H1 (cell line): ENCODE measurements at regions not wholly inside any gene's neighbourhood (a gene's known extent, or its start where the extent isn't known, plus 50 kb on each side); places are given as distances from the start of the nearest gene placed in this dataset.

Experiments
- CTCF ChIA-PET: fragments of 300-600 bp; sonication (Branson Sonifier 250); formaldehyde crosslinking; loops from one replicate; lab custom pipeline; 2021; ENCODE audit not compliant: partially characterized antibody; lab: Charles Lee
- POLR2A ChIA-PET: fragments of 300-600 bp; sonication (Branson Sonifier 250); formaldehyde crosslinking; loops from one replicate; lab custom pipeline; 2021; ENCODE audit warnings: inconsistent platforms; ENCODE audit not compliant: partially characterized antibody; lab: Charles Lee
- DNase-seq, 2 experiments: peaks; one replicate each; pipeline versions ENCODE4 v3.0.0 to v3.0.0-alpha.2; 2010 to 2022; ENCODE audit warnings: low spot score in 2 of 2, low read depth in 1 of 2, mixed read lengths in 1 of 2
- FAIRE-seq: peaks from 2 replicates; lab custom pipeline; 2011; peaks lifted over from hg19 to GRCh38; lab: Jason Lieb, UNC
- H2AFZ ChIP-seq: 2 replicates; pipeline ENCODE4 v1.8.1; 2012; ENCODE audit warnings: low read length, inconsistent platforms
- H2AK5ac ChIP-seq: 2 replicates; pipeline ENCODE4 v1.6.1; 2013; ENCODE audit warnings: low read depth, low read length
- H2BK120ac ChIP-seq: replicated peaks from 2 replicates; pipeline ENCODE3; 2013; ENCODE audit warnings: low read depth, low read length, inconsistent platforms
- H2BK12ac ChIP-seq: 2 replicates; pipeline ENCODE4 v1.6.1; 2013; ENCODE audit warnings: low read depth, low read length
- H2BK15ac ChIP-seq: 2 replicates; pipeline ENCODE4 v1.6.1; 2013; ENCODE audit warnings: low read length
- H2BK20ac ChIP-seq: 2 replicates; pipeline ENCODE4 v1.6.1; 2013; ENCODE audit warnings: low read length
- H2BK5ac ChIP-seq: 2 replicates; pipeline ENCODE4 v1.6.1; 2013; ENCODE audit warnings: low read depth, low read length
- H3K14ac ChIP-seq: 2 replicates; pipeline ENCODE4 v1.6.1; 2013; ENCODE audit warnings: inconsistent platforms; ENCODE audit not compliant: insufficient read length
- H3K18ac ChIP-seq: 2 replicates; pipeline ENCODE4 v1.6.1; 2013; ENCODE audit warnings: low read length; ENCODE audit errors: extremely low read depth
- H3K23ac ChIP-seq: 2 replicates; pipeline ENCODE4 v1.6.1; 2013; ENCODE audit warnings: inconsistent platforms; ENCODE audit not compliant: insufficient read length
- H3K23me2 ChIP-seq: 2 replicates; pipeline ENCODE4 v1.6.1; 2013; ENCODE audit warnings: low read depth, low read length
- H3K27ac ChIP-seq: 2 replicates; pipeline ENCODE4 v1.6.1; 2011; ENCODE audit warnings: low read depth, low read length, inconsistent platforms
- H3K27me3 ChIP-seq, 4 experiments: replicated peaks in 1 of 4; 1 replicate in 1 of 4; 2 replicates in 3 of 4; pipeline versions ENCODE4 v1.6.1 to v1.8.1; 2011 to 2013; ENCODE audit warnings: low read length in 3 of 4, mild to moderate bottlenecking in 3 of 4, inconsistent platforms in 2 of 4, mixed read lengths in 2 of 4, moderate library complexity in 1 of 4; ENCODE audit not compliant: control insufficient read depth in 3 of 4, insufficient read depth in 3 of 4; ENCODE audit errors: extremely low read depth in 1 of 4
- H3K36me3 ChIP-seq, 4 experiments: 2 replicates each; pipeline versions ENCODE4 v1.6.1 to v1.8.1; 2011 to 2013; ENCODE audit warnings: mild to moderate bottlenecking in 4 of 4, low read length in 3 of 4, moderate library complexity in 2 of 4, control low read depth in 1 of 4, inconsistent platforms in 1 of 4; ENCODE audit not compliant: insufficient read depth in 4 of 4, control insufficient read depth in 2 of 4
- H3K4ac ChIP-seq: replicated peaks from 2 replicates; pipeline ENCODE3; 2013; ENCODE audit warnings: low read length, low read depth, mixed read lengths, inconsistent platforms; ENCODE audit not compliant: insufficient read length
- H3K4me1 ChIP-seq, 4 experiments: replicated peaks in 1 of 4; 1 replicate in 1 of 4; 2 replicates in 3 of 4; pipeline versions ENCODE4 v1.6.1 to v1.8.1; 2011 to 2013; ENCODE audit warnings: low read length in 3 of 4, inconsistent platforms in 2 of 4, mixed read lengths in 1 of 4; ENCODE audit not compliant: insufficient read depth in 4 of 4, control insufficient read depth in 3 of 4
- H3K4me2 ChIP-seq, 2 experiments: 2 replicates each; pipeline versions ENCODE4 v1.6.1 to v1.8.1; 2011 to 2013; ENCODE audit warnings: low read depth in 2 of 2, low read length in 2 of 2, control low read depth in 1 of 2, inconsistent platforms in 1 of 2, mild to moderate bottlenecking in 1 of 2; ENCODE audit not compliant: insufficient read depth in 1 of 2
- H3K4me3 ChIP-seq, 4 experiments: fragments of 200-600, 300-600 bp in 1 of 4; sonication (generic), shearing (Covaris generic), sonication (Bioruptor Twin) in 1 of 4; 2 replicates each; pipeline versions ENCODE4 v1.5.1 to v1.8.1; 2011 to 2016; ENCODE audit warnings: low read length in 4 of 4, low read depth in 3 of 4, control low read depth in 2 of 4, inconsistent platforms in 2 of 4, mild to moderate bottlenecking in 2 of 4, mixed read lengths in 1 of 4, moderate library complexity in 1 of 4; ENCODE audit not compliant: insufficient read depth in 2 of 4; ENCODE audit errors: extremely low read depth in 1 of 4
- H3K56ac ChIP-seq: replicated peaks from 2 replicates; pipeline ENCODE3; 2013; ENCODE audit warnings: low read depth, mild to moderate bottlenecking, mixed read lengths, low read length, inconsistent platforms; ENCODE audit not compliant: insufficient read length
- H3K79me1 ChIP-seq: 2 replicates; pipeline ENCODE4 v1.6.1; 2013; ENCODE audit warnings: low read depth, low read length, control low read depth
- H3K79me2 ChIP-seq, 2 experiments: 2 replicates each; pipeline versions ENCODE4 v1.6.1 to v1.8.1; 2012 to 2013; ENCODE audit warnings: low read length in 2 of 2, mild to moderate bottlenecking in 2 of 2, inconsistent platforms in 1 of 2; ENCODE audit not compliant: insufficient read depth in 2 of 2, control insufficient read depth in 1 of 2
- H3K9ac ChIP-seq, 4 experiments: replicated peaks in 1 of 4; 1 replicate in 1 of 4; 2 replicates in 3 of 4; pipeline versions ENCODE4 v1.6.1 to v1.8.1; 2011 to 2013; ENCODE audit warnings: low read depth in 3 of 4, low read length in 3 of 4, control low read depth in 2 of 4, mild to moderate bottlenecking in 2 of 4, moderate library complexity in 2 of 4, inconsistent platforms in 1 of 4; ENCODE audit errors: extremely low read depth in 1 of 4
- H3K9me3 ChIP-seq, 2 experiments: 2 replicates each; pipeline versions ENCODE4 v1.6.1 to v1.8.1; 2012 to 2013; ENCODE audit warnings: mild to moderate bottlenecking in 2 of 2, moderate library complexity in 2 of 2, control low read depth in 1 of 2, inconsistent platforms in 1 of 2, low read depth in 1 of 2, low read length in 1 of 2, mixed read lengths in 1 of 2; ENCODE audit not compliant: insufficient read depth in 2 of 2
- H4K20me1 ChIP-seq, 2 experiments: replicated peaks in 1 of 2; 2 replicates each; pipeline versions ENCODE3 to v1.8.1; 2011 to 2013; ENCODE audit warnings: inconsistent platforms in 2 of 2, low read length in 2 of 2, mild to moderate bottlenecking in 1 of 2; ENCODE audit not compliant: insufficient read depth in 2 of 2, control insufficient read depth in 1 of 2
- H4K5ac ChIP-seq: 2 replicates; pipeline ENCODE4 v1.6.1; 2013; ENCODE audit warnings: low read length, low read depth, mixed read lengths, inconsistent platforms; ENCODE audit not compliant: insufficient read length
- H4K8ac ChIP-seq: 2 replicates; pipeline ENCODE4 v1.8.0; 2013; ENCODE audit warnings: mild to moderate bottlenecking, moderate library complexity, low read length, inconsistent platforms; ENCODE audit not compliant: insufficient read depth; ENCODE audit errors: extremely low read depth
- H4K91ac ChIP-seq: replicated peaks from 2 replicates; pipeline ENCODE3; 2013; ENCODE audit warnings: low read length, mixed read lengths, inconsistent platforms; ENCODE audit not compliant: insufficient read length
- BRCA1 ChIP-seq: IDR thresholded peaks from 2 replicates; pipeline ENCODE4 v1.6.1; 2012; ENCODE audit warnings: low read depth, low read length, improper control_type of control experiment
- CBX8 ChIP-seq: fragments of 300-800, 300-1000 bp; sonication (generic); IDR thresholded peaks from 2 replicates; pipeline ENCODE4 v1.7.1; 2016; ENCODE audit warnings: low read depth, low read length, borderline replicate concordance
- E2F6 ChIP-seq: IDR thresholded peaks from 2 replicates; pipeline ENCODE4 v1.6.1; 2012; ENCODE audit warnings: inconsistent platforms
- HDAC2 ChIP-seq, 2 experiments: fragments of 300-600 bp in 1 of 2; sonication (generic) in 1 of 2; IDR thresholded peaks; 2 replicates each; pipeline ENCODE4 v1.6.1; 2011 to 2012; ENCODE audit warnings: low read depth in 2 of 2, low read length in 2 of 2, mild to moderate bottlenecking in 2 of 2, moderate library complexity in 2 of 2, borderline replicate concordance in 1 of 2, inconsistent platforms in 1 of 2
- JUND ChIP-seq: IDR thresholded peaks from 2 replicates; pipeline ENCODE4 v1.6.1; 2011; ENCODE audit warnings: mild to moderate bottlenecking, improper control_type of control experiment, low read length
- PHF8 ChIP-seq: fragments of 200-600 bp; sonication (generic); conservative IDR thresholded peaks from 2 replicates; pipeline ENCODE4 v1.7.1; 2012; ENCODE audit warnings: low read depth, mild to moderate bottlenecking, inconsistent platforms, low read length, moderate library complexity
- POLR2AphosphoS5 ChIP-seq: IDR thresholded peaks from 2 replicates; pipeline ENCODE4 v1.6.1; 2011; ENCODE audit warnings: low read depth, low read length
- POU5F1 ChIP-seq: IDR thresholded peaks from 2 replicates; pipeline ENCODE4 v1.6.1; 2011; ENCODE audit warnings: low read depth, mild to moderate bottlenecking, low read length, moderate library complexity
- SAP30 ChIP-seq: fragments of 300-600 bp; sonication (generic); IDR thresholded peaks from 2 replicates; pipeline ENCODE4 v1.7.1; 2012; ENCODE audit warnings: low read length, moderate library complexity, mild to moderate bottlenecking, inconsistent platforms; ENCODE audit not compliant: insufficient read depth, insufficient replicate concordance
- SIRT6 ChIP-seq: IDR thresholded peaks from one replicate; pipeline ENCODE4 v1.7.1; 2012; ENCODE audit warnings: low read length, inconsistent platforms
- SIX5 ChIP-seq: IDR thresholded peaks from 2 replicates; pipeline ENCODE4 v1.6.1; 2011; ENCODE audit warnings: mild to moderate bottlenecking, low read depth, low read length
- TCF12 ChIP-seq: IDR thresholded peaks from 2 replicates; pipeline ENCODE4 v1.6.1; 2011; ENCODE audit warnings: low read depth, mild to moderate bottlenecking, low read length
- WGBS, 2 experiments: shearing (Covaris generic) in 1 of 2; methylation state at CpG; one replicate each; pipeline versions ENCODE4 v1.1.6 to v1.1.7; 2013 to 2015; ENCODE audit warnings: low lambda C conversion rate in 2 of 2, mixed read lengths in 2 of 2, inconsistent platforms in 1 of 2, low coverage in 1 of 2, missing lambda C conversion rate in 1 of 2; ENCODE audit not compliant: insufficient replicate concordance in 2 of 2, insufficient coverage in 1 of 2, insufficient read length in 1 of 2; ENCODE audit errors: extremely low coverage in 1 of 2, missing lambda C conversion rate in 1 of 2; 5-methylcytosine and 5-hydroxymethylcytosine counted together
- TF ChIP-seq, protein P1 (sequence below): IDR thresholded peaks from 2 replicates; pipeline ENCODE4 v1.6.1; 2011; ENCODE audit warnings: low read length, improper control_type of control experiment

DNA sequence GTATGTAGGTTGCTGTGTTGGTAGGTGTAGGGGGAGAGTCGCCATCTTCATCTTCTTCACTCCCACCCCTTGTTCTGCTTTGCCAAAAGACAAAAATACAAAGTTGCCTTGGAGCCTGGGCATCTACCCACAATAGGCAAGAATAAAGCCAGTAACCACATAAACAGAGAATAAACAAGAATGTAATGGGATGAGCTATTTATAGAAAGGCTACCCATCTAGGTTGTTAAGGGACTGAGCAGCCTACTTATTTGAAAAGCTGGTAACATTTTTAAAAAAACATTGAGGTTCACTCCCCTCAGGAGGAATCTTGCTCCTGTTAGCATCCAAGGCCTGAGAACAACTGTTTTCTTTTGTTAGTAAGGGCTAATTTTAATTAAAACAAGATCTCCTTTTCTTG is 301.4 kb upstream of the STXBP5 start:
- 82% methylated on average over 1 of the region's 1 CpG; no CpG with 5 or more reads in 1 of the 2 experiments for WGBS, 2 experiments
- Histone ChIP-seq H3K36me3 (no peaks in the 10 kb centered on the region), H3K27me3 (no peaks in the 10 kb centered on the region), H3K18ac (no peak overlapping the region), H2BK20ac (no peak overlapping the region), H3K27ac (no peak overlapping the region), H2BK5ac (no peak overlapping the region), H3K56ac (no peak overlapping the region), H4K91ac (no peak overlapping the region), H3K4me2 (no peak overlapping the region), H2AK5ac (no peak overlapping the region), H3K4me3 (no peak overlapping the region), H4K5ac (no peak overlapping the region), H3K4ac (no peak overlapping the region), H2AFZ (no peak overlapping the region), H3K9me3 (no peaks in the 10 kb centered on the region), H3K14ac (no peak overlapping the region), H3K79me2 (no peaks in the 10 kb centered on the region), H3K23me2 (no peaks in the 10 kb centered on the region), H4K8ac (no peak overlapping the region), H2BK120ac (no peak overlapping the region), H3K79me1 (no peaks in the 10 kb centered on the region), H2BK15ac (no peak overlapping the region), H4K20me1 (no peaks in the 10 kb centered on the region), H2BK12ac (no peak overlapping the region), H3K23ac (no peak overlapping the region), H3K9ac (no peak overlapping the region), H3K4me1 (no peaks in the 10 kb centered on the region)
- FAIRE-seq (no peak), DNase-seq (no peak)
- TF ChIP-seq CBX8 (no peak), E2F6 (no peak), SAP30 (no peak), POLR2AphosphoS5 (no peak), HDAC2 (IDR thresholded peaks at IDR 0.05; ENCODE audit: borderline replicate concordance in 1 of 2, low read depth in 2 of 2, low read length in 2 of 2) (no peak), SIX5 (no peak), BRCA1 (no peak), JUND (no peak), TCF12 (no peak), SIRT6 (no peak), PHF8 (no peak), POU5F1 (no peak)
- TF ChIP-seq, protein P1, sequence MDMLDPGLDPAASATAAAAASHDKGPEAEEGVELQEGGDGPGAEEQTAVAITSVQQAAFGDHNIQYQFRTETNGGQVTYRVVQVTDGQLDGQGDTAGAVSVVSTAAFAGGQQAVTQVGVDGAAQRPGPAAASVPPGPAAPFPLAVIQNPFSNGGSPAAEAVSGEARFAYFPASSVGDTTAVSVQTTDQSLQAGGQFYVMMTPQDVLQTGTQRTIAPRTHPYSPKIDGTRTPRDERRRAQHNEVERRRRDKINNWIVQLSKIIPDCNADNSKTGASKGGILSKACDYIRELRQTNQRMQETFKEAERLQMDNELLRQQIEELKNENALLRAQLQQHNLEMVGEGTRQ: no peak
- ChIA-PET POLR2A (no interaction called here), CTCF (interaction anchor here (1.5 kb wide), 1 partner anchor 12 kb away, joined by 4 read pairs; no protein-coding TSS in a partner anchor)
